GM19240 (cell line): ENCODE measurements at regions not wholly inside any gene's neighbourhood (a gene's known extent, or its start where the extent isn't known, plus 50 kb on each side); places are given as distances from the start of the nearest gene placed in this dataset.

Experiments used
- DNase-seq: peaks from one replicate; pipeline ENCODE4 v3.0.0; 2011; ENCODE audit warnings: low spot score; ENCODE audit not compliant: insufficient read length

GRCh38 chr1:115492880-115493279, 148.9 kb upstream of the VANGL1 start:
- DNase-seq = no peak

- no peak for DNase-seq
These were observed 149.7 kb upstream of the VANGL1 start for GRCh38 chr1:115492019-115492595.

- no peak for DNase-seq
These were observed 150.3 kb upstream of the VANGL1 start for GRCh38 chr1:115491298-115492018.

GRCh38 chr1:115479055-115479482, 141.0 kb upstream of the NGF start:
- DNase-seq = no peak

GRCh38 chr1:115477071-115477470, 139.0 kb upstream of the NGF start:
- no peak for DNase-seq

- DNase-seq = no peak
These were observed 138.6 kb upstream of the NGF start for GRCh38 chr1:115476616-115477015.

GRCh38 chr1:115475901-115476300, 137.9 kb upstream of the NGF start:
- no peak for DNase-seq

- DNase-seq = no peak
These were observed 137.2 kb upstream of the NGF start for GRCh38 chr1:115475252-115475651.

GRCh38 chr1:115473986-115474565, 136.0 kb upstream of the NGF start:
- DNase-seq = no peak

GRCh38 chr1:115469703-115470476, 131.8 kb upstream of the NGF start:
- DNase-seq = peak; percentile 23

GRCh38 chr1:115467790-115468189, 129.7 kb upstream of the NGF start:
- DNase-seq = no peak

GRCh38 chr1:115467196-115467595, 129.1 kb upstream of the NGF start:
- DNase-seq = no peak

- no peak for DNase-seq
These were observed 128.4 kb upstream of the NGF start for GRCh38 chr1:115466433-115466832.

GRCh38 chr1:115465802-115466363, 127.8 kb upstream of the NGF start:
- no peak for DNase-seq

GRCh38 chr1:115463347-115463746, 125.3 kb upstream of the NGF start:
- no peak for DNase-seq

GRCh38 chr1:115462566-115463076, 124.6 kb upstream of the NGF start:
- no peak for DNase-seq

- no peak for DNase-seq
These were observed 123.5 kb upstream of the NGF start for GRCh38 chr1:115461526-115461925.

GRCh38 chr1:115459161-115459560, 121.1 kb upstream of the NGF start:
- DNase-seq = no peak

- no peak for DNase-seq
These were observed 120.5 kb upstream of the NGF start for GRCh38 chr1:115458426-115459114.

GRCh38 chr1:115457289-115457688, 119.2 kb upstream of the NGF start:
- DNase-seq = no peak

GRCh38 chr1:115456441-115456961, 118.5 kb upstream of the NGF start:
- no peak for DNase-seq
